ENCODE measurements at regions not wholly inside any gene's neighbourhood (a gene's known extent, or its start where the extent isn't known, plus 50 kb on each side); places are given as distances from the start of the nearest gene placed in this dataset.

DNA sequence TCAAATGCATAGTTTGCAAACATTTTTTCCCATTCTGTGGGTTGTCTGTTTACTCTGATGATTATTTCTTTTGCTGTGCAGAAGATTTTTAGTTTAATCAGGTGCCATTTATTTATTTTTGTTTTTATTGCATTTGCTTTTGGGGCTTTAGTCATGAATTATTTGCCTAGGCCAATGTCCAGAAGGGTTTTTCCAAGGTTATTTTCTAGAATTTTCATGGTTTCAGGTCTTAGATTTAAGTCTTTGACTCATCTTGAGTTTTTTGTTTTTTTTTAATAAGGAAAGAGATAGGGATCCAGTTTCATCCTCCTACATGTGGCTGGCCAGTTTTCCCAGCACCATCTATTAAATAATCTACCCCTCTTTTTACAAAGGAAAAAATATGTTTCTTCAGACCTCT lies 57.2 kb upstream of the TMEM260 start:
- Histone ChIP-seq H3K4me1 (no peaks in the 10 kb centered on the region), H3K4me3 (no peak overlapping the region), H3K9me3 (no peaks in the 10 kb centered on the region), H3K36me3 (no peaks in the 10 kb centered on the region), H3K27ac (no peak overlapping the region), H3K27me3 (no peaks in the 10 kb centered on the region)
- no peak for DNase-seq
- intact Hi-C loops (cut with DNase I; ENCODE audit: low total_unique reads), result no loop called here
- TF ChIP-seq, protein P1, sequence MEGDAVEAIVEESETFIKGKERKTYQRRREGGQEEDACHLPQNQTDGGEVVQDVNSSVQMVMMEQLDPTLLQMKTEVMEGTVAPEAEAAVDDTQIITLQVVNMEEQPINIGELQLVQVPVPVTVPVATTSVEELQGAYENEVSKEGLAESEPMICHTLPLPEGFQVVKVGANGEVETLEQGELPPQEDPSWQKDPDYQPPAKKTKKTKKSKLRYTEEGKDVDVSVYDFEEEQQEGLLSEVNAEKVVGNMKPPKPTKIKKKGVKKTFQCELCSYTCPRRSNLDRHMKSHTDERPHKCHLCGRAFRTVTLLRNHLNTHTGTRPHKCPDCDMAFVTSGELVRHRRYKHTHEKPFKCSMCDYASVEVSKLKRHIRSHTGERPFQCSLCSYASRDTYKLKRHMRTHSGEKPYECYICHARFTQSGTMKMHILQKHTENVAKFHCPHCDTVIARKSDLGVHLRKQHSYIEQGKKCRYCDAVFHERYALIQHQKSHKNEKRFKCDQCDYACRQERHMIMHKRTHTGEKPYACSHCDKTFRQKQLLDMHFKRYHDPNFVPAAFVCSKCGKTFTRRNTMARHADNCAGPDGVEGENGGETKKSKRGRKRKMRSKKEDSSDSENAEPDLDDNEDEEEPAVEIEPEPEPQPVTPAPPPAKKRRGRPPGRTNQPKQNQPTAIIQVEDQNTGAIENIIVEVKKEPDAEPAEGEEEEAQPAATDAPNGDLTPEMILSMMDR (IDR thresholded peaks at IDR 0.05), result no peak

DNA sequence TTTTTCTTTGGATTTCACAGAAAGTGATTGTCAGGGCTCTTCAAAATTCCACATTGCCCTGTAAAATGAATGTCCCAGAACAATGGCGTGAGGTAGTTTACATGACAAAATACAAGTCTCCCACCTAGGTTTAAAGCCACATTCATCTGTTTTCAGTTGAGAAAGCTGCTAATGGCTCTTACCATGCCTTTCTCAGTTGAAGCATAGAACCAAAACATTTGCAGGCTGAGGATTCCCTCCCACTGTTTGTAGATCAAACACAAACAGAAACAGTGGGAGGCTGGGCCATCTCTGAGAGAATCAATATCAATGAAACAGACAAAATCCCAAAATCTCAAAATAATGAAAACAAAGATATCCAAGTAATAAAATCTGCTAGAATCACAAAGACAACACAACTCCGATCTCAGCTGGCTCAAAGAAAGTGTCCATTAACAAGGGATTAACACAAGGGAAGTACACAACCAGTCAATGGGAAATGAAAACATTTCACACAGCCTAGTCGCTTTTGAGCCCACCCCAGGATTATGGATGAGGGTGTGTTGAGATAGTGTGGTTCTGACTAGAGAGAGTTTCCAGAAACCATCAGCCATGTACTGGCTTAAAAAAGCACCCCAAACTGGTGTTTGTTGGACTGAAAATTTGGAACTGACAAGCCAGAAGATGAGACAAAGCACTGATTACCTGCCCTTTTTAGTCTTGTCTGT lies 54.5 kb upstream of the TMEM260 start:
- no peaks in the 10 kb centered on the region for H3K27me3 ChIP-seq
- intact Hi-C loops (cut with DNase I; ENCODE audit: low total_unique reads), result no loop called here
- TF ChIP-seq, protein P1 (IDR thresholded peaks at IDR 0.05), result no peak
- DNase-seq, result no peak
- no peak overlapping the region for H3K4me3 ChIP-seq
- no peak overlapping the region for H3K27ac ChIP-seq
- H3K9me3 ChIP-seq, result no peaks in the 10 kb centered on the region
- H3K36me3 ChIP-seq, result no peaks in the 10 kb centered on the region
- H3K4me1 ChIP-seq, result no peaks in the 10 kb centered on the region

DNA sequence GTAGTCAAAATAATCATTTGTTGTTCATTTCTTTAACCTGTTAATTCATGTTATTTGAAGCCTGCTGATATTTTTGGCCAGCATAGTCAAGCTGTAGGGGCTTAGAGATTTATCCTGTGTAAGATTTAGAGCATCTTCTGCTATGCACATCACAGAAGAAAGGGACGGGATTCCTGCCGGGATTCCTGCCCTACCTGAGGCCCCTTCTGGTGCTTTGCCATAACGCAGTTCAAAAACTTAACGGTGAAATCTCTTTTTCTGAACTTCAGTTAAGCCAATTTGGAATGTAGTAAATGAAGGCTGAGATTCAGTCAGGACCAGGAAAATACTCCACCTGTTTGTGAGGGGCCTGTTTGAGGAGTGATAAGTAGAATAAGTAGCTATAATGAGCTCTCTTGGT lies 50.7 kb upstream of the TMEM260 start:
- no peaks in the 10 kb centered on the region for H3K9me3 ChIP-seq
- no peak overlapping the region for H3K4me3 ChIP-seq
- TF ChIP-seq, protein P1 (IDR thresholded peaks at IDR 0.05), result no peak
- no peak overlapping the region for H3K27ac ChIP-seq
- H3K4me1 ChIP-seq, result no peaks in the 10 kb centered on the region
- DNase-seq, result no peak
- intact Hi-C loops (cut with DNase I; ENCODE audit: low total_unique reads), result no loop called here
- H3K36me3 ChIP-seq, result no peaks in the 10 kb centered on the region
- H3K27me3 ChIP-seq, result no peaks in the 10 kb centered on the region
